EL (cell line): ENCODE measurements at regions not wholly inside any gene's neighbourhood (a gene's known extent, or its start where the extent isn't known, plus 50 kb on each side); places are given as distances from the start of the nearest gene placed in this dataset.
A peak's percentile ranks its signal among the peaks of the same experiment; 100 is the strongest.

Experiments used
- DNase-seq: peaks from one replicate; pipeline ENCODE4 v3.0.0-alpha.2; 2016

DNA sequence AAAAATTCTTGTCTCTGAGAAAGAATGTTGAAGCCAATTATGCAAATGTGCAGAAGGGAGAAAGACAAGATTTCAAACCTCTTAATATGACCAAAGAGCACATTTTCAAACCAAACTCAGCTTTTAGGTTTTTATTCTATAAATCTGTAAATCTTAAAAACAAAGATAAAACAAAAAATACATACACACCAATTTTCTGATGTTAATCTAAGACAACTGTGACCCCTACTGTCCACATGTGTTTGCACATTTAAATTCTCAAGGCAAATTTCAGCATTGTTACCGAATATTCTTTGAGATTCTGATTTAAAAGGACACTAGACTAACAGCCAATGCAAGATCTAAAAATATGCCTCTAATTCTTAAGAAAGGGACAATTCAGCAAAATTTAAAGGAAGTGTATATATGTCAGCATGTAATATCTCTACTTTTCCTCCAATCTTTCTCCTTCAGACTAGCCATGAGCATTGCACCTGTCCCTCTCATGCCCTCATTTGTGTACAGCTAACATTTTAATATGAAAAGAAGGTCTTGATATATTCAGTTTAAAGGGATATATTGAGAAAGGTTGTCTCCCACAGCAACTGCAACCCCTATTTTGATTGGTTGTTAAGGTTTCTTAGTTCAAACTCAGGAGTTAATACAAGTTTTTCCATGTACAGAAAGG, 417.9 kb downstream of the IPMK start:
- peak; percentile 6 for DNase-seq

DNA sequence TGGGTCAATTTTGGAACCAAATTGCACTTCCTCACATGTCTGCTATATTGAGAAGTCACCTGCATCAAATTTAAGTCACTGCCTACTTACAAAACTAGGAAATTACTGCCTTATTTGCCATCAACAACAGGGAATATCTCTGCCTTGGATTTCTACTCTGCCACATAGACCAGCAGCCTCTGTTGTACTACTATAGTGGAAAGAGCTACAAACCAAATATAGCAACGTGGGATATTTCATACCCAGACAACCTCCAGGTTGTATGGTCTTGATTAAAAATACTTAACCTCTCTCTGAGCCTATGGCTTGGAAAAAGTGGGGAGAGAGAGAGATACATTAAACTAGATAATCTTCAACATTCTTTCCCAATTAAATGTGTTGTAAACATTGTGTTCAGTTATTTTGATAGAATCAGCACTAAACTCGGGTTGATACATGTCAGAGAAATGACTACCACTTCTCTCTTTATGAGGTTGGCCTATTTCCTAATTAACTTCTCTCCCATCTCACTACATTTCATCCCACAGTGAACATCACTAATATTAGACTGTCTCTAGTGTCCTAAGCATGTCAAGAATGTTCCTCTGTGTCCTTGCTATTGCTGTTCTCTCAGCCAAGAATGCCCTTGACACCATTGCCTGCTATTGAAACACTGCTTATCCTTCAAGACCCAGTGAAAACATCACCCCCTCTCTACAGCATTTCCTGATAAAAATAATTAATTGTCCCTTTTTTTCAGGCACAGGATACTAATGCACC, 421.2 kb downstream of the IPMK start:
- DNase-seq = no peak

DNA sequence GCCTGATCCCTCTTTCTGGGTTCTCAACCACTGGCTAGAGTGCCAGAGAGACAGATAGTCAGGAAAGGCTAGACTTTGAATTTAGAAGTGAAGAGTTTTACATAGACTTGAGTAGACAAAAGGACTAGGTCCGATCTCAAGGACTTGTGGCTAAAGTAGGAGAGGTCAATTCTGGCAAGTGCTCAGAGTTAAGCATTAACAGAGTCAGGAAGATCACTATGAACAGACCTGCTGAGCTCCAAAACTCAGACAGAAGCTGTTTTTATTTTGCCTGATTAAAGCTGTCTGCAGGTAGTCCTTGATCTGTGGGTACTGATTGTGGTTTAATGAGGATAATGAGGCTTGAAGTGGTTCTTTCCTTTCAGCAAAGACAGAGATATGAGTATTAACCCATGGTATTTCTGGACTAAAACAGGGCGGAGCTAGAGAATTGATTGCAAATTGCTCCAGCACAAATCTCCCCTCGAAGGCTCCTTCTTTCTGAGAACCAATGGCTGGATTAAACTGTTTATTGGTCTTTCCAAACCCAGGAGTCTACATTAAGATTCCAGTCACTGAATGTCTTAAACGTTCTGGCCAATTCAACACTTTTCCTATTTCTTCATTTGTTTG, 423.2 kb downstream of the IPMK start:
- no peak for DNase-seq

DNA sequence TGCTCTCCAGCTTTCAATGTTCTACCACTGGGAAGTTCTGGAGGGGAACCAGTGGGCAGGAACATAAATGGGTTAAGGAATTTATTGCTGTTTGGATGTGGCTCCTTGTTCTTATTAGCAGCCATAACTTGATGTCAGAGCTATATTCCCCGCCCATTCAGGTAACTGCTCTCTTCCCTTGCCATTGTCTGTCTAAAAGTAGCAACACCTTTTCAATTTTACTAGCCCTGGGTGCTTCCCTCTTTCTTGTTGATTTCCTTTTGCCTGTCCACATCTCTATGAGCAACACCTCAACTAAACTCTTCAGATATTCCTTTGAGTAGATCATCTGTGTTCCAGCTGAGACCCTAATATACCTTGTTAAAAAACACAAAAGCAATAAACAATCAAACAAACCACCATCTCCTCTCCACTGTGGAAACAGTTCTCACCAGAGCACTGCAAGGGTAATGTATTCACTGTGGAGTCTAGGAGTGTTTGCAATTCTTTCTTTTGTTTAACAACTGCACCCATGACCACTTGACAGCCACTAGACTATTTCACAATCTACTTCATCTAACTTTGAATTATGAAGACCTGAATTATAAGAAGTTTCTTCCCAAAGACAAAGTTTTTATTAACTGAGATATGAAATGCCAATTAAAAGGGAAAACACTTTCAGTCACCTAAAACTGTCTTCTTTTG, 436.7 kb downstream of the IPMK start:
- no peak for DNase-seq

DNA sequence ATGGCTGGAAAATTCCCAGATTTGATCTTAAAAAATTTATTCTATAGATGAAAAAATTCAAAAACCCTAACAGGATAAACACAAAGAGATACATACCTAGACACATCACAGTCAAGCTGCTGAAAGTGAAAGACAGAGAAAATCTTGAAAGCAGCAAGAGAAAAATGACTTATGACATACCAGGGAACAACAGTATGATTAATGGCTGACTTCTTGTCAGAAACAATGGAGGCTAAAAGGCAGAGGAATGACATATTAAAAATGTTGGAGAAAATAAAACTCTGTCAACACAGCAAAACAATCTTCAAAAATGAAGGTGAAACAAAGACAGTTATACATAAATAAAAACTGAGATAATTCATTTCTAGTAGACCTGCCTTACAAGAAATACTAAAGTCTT, 442.7 kb downstream of the IPMK start:
- DNase-seq = no peak

DNA sequence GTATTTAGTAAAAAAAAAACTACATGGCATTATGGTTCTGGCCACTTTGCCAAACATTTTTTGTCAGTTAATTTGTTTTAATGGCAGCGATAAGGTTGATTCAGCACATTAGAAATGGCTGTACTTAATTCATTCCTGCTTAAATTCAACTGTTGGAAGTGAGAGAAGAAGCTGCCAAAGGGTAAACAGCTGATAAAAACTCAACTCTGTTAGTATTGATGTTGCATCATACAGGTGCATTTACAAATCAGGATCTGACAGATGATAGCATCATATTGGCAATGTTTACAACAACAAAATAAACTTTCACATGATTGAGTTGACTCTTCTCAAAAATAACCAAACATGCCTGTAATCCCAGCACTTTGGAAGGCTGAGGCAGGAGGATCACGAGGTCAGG, 444.3 kb downstream of the IPMK start:
- DNase-seq = no peak

DNA sequence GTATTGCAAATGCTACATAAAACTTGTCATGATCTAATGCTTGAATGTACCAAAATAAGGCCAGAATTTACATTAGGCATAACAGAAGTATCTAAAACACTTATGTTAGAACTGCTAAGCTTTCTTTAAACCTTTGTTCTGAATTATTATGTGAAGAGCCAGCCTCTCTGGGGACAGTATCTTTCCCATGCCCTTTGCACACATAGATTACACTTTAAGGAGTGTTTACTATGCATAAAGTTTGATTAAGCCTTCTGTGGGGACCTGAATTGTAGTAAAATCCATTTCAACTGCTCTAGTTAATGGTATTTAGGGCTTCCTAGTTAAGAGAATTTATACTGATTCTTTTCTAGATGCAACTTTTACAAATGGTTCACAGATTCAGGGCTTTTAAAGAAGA, 444.7 kb downstream of the IPMK start:
- no peak for DNase-seq

DNA sequence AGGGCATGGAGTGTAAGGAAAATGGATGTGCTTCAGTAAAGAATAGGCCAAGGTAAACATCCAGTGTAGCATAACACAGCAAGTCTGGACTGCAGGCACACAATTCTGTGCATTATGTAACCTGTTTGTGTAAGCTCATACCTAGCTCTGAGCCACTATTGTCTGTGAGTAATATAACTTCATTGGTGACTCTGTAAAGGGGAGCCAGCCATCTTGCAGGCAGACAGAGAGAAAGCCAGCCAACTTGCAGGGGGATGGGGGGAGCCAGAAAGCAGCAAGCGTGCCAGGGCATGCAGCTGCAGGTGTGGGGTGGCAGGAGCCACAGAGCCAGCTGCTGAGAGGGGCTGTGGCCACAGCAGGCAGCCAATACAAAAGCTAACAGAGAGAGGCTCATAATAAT, 449.2 kb downstream of the IPMK start:
- no peak for DNase-seq

DNA sequence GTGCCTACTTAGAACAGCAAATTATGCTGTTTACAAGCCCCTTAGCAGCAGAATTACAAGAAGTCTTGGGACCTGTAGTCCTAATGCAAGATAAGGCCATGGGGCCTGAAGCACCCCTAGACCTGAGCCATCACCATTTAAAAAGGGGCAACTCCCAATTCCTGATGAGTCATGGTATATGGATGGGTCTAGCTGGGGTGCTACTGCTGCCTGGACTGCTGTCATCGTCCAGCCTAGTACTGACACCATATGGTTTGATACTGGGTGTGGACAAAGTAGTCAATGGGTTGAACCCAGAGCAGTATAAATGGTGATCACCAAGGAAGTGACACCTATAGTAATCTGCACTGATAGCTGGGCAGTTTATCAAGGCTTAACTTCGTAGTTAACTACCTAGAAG, 450.0 kb downstream of the IPMK start:
- DNase-seq = no peak

DNA sequence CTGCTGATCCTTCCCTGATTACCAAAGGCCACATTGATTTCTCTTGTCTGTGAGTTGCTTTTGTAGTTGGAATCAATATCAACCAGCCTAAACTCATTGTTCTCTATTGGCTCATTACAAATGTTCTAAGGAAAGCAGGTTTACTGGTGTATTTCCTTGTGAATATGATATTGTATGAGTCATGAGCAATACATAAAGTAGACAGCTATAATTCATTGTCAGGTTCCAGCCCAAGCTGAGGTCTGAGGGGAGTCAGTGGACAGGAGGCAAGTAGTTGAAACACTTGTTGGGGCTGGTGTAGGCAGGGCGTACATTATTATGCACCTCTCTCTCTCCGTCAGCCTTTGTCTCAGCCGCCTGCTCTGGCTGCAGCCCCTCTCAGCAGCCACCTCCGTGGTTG, 451.7 kb downstream of the IPMK start:
- no peak for DNase-seq

DNA sequence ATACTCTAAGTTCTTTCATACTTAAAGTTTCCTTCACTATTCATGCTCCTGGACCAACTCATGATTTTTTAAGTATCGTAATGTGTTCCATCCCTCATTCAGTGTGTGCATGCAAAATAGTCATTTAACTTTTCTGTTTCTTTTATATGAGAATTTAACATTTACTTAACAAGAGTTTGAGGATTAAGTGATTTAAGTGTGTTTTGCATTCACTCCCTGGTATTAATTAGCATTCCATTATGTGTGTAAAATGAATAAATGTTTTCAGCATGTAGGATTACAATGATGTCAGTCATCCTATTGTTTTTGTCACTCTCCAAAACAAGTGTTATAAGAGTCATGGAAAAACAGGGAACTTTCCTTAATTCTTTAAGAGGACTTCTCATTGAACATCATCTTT, 457.7 kb downstream of the IPMK start:
- no peak for DNase-seq

DNA sequence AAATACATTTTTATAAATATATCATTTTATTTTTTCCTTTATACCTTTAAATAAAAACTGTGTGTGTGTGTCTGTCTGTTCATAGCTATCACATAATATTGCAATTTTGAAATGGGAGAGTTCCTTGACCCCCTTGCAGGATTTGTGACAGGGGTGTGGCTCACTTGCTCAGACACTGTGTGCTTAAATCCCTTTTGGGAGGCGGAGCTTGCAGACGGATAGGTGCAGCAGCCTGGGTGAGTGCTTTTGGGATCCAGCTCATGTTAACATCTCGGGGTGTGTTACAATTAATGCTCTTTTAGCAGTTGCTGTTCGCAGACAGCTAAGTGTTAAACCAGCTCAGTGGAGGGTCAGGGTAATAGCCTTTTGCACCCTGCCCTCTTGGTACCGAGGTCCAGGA, 459.8 kb downstream of the IPMK start:
- no peak for DNase-seq

DNA sequence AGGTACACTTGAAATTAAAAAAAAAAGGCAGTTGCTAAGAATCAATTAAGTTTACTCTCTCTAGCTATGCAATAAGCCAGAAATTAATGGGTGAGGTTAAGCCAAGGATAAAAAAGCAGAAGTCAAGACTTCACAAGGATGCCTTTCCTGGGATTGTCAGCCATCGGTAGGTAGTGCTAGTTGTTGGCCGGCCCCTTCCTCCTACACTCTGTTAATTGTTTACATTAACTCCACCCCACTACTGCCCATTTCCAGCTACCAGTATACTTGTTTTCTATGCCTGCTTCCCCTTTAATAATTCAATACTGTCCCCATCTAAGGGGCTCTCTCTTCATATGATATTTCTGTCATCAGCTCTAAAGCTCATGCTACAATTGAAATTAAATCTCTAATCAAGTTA, 461.0 kb downstream of the IPMK start:
- DNase-seq = no peak

DNA sequence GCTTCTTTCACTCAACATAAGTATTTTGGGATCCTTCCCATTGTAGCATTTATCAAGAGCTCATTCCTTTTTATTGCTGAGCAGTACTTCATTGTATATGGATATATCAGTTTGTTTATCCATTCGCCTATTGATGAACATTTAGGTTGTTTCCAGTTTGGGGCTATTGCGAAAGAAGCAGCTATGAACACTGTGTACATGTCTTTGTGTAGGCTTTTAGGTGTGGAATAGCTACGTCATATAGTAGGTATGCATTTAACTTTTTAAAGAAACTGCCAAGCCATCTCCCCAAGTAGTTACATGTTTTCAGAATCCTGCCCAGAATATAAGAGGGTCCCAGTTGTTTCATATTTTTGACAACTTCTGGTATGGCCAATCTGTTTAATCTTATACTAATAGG, 468.1 kb downstream of the IPMK start:
- no peak for DNase-seq

DNA sequence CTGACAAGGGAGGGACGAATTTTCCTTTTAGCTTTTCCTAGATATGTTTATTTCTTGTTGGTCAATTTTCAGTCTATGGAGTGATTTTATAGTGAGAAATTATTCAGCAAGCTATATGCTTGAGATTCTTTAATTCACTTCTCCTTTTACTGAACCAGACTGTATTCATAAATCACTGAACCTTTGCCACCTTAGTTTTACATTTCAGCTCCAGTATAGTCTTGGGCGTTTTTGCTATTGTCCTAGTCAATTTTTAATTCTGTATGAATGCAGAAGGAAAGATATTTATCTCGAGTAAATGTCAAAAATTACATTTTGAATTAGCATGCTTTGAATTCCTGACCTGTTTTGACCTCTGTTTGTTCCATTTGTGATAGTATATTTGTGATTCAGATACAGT, 468.9 kb downstream of the IPMK start:
- no peak for DNase-seq

DNA sequence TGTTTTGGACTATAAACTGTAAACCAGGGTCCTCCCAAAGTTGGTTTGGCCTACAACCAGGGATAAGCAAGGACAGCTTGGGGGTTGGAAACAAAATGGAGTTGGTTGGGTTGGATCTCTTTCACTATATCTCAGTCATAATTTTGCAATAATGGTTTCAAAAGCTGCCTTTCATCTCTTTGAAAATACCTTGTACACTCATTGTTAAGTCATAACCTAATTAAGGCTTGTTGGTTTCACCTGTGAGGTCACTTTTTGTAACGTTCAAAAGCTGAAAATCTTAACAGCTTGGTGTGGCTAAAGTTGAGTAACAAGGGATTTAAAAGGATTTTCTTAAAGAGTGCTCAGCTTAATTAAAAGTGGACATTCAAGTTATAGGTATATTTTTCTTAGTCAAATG, 476.1 kb downstream of the IPMK start:
- DNase-seq = no peak

DNA sequence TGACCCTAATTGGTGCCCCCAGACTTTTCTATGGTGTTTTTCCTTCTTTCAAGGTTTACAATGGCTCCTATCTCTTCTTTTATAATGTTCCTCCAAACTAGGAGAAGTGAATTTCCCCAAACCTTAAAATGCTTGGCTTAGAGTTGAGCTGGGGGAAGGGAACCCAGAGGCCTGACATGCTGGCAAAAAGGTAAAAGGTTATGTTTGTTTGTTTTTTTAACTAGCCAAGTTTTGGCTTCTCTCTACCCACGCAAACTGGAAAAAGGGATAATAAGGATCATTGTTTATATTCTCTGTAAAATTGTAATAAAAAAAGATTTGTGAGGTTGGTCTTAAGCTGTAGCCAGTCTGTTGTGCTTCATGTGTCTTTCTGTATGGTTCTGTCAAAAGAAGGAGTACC, 477.0 kb downstream of the IPMK start:
- DNase-seq = no peak

DNA sequence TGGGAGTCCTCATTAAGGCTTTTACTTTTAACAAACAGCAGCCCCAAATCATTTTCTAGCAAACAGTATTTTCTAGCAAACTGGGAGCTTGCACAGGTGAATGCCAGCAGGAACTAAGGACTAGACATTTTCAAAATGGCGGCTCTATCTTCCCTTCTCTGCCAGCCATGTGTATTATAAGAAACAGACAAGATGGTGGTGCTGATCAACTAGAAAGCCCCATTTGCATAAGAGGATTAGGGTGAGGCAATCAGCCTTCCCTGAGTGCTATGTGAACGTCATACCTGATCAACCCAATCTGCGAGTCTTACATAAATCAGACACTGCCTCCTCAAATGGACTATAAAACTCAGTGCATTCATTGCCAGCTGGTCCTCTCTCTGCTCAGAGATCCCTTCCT, 479.6 kb downstream of the IPMK start:
- DNase-seq = no peak

DNA sequence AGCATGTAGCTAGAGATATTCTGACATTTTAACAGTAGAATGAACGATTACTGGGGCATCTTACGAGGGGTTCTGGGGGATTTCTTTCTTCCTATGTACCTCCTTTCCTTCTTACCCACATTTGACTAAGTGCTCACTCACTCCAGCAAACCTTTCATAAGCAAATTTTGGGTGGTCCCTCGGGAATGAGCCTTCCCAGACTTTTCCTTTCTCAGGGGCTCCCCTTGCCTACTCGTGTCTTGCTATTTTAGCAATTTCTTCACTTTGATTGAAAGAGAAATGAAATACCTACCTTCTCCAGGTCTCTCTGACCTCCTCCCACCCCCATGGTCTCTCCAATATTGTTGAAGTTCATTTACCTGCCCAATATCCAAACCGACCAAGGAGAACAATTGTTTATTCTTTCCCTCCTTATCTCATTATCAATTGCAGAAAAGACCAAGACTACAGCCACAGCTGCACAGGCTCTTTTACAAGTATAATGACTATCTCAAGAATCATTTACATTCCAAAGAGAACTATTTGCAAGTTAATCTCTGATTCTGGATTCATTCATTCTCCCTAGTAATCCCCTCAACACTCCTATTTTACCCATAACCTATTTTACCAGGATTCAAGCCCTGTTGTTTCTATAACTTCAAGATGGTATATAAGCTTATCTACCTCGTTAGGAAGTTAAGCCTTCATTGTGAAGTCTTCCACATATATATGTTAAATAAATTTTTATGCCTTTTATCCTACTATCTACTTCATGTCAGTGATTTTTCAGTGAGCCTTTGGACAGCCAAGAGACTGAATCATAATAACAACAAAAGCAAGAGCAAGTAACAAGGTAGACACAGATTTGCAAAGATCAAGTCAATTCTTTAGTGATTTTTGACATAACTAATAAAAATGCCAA, 480.6 kb downstream of the IPMK start:
- no peak for DNase-seq

DNA sequence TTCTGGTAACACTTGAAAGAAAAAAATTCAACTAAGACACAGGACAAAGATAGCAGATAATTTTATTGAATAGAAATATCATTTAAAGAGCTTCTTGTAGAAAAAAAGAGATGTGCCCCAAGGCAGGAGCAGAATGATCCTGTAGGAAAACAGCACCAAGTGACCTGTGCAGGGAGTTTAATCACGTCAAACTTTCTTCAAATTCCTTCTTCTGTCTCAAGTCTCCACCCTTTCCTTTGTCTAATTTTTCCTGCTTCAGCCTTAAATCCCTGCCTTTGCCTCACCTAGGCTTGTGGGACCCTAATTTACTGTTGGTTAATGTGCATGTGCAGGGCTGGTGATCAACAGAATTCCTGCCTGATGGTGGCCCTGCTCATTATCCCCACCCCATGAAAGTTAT, 481.4 kb downstream of the IPMK start:
- DNase-seq = no peak

DNA sequence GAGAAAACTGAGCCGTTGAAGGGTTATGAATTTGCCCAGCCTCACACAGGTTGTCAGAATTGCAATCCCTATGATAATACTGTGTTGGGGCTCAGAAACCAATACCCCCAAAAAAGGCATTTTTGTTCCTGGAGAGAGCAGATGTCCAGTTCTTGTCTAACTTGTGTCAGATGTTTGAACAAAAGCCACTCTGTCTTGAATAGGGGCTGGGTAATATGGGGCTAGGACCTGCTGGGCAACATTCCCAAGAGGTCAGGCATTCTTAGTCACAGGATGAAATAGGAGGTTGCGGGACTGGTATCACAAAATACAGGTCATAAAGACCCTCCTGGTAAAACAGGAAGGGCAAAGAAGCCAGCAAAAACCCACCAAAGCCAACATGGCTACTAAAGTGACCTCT, 482.1 kb downstream of the IPMK start:
- DNase-seq = no peak

DNA sequence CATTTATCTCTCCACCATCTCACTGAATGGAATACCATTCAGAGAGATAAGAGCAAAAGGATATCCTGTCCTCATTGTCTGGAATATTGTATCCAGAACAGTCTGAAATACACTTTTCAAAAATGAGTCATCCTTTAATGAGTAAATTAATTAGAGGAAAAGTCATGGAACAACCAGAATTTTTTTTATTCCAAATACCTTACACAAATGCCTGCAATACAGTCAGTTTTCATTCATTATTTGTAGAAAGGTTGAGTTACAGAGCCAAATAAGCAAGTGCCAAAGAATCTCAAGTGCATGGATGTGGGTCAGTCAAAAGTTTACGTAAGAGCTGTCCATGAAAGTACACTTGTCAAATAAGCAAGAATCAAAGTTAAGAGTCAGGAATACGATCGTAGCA, 482.6 kb downstream of the IPMK start:
- DNase-seq = no peak
